Mesenchymal stem cell (in vitro differentiated cells and primary cell): ENCODE measurements at regions not wholly inside any gene's neighbourhood (a gene's known extent, or its start where the extent isn't known, plus 50 kb on each side); places are given as distances from the start of the nearest gene placed in this dataset.

Source experiments
- DNase-seq: peaks from one replicate; pipeline ENCODE4 v3.0.0-alpha.2; 2013
- H2AFZ ChIP-seq: one replicate; pipeline ENCODE4 v1.6.1; 2013; ENCODE audit warnings: low read depth, mild to moderate bottlenecking, control low read depth, inconsistent platforms, low read length, moderate library complexity
- H2AK5ac ChIP-seq: 2 replicates; pipeline ENCODE4 v1.6.1; 2013; ENCODE audit warnings: low read length, moderate library complexity, mild to moderate bottlenecking, inconsistent platforms; ENCODE audit not compliant: severe bottlenecking
- H2BK120ac ChIP-seq: one replicate; pipeline ENCODE4 v1.6.1; 2013; ENCODE audit warnings: low read depth, mild to moderate bottlenecking, inconsistent platforms, low read length, moderate library complexity
- H2BK12ac ChIP-seq, 2 experiments: one replicate each; pipeline ENCODE4 v1.6.1; 2013; ENCODE audit warnings: inconsistent platforms in 2 of 2, low read length in 2 of 2, mild to moderate bottlenecking in 2 of 2, moderate library complexity in 2 of 2, control low read depth in 1 of 2
- H2BK15ac ChIP-seq: one replicate; pipeline ENCODE4 v1.6.1; 2013; ENCODE audit warnings: mild to moderate bottlenecking, low read depth, inconsistent platforms; ENCODE audit not compliant: poor library complexity, severe bottlenecking
- H2BK5ac ChIP-seq: 2 replicates; pipeline ENCODE4 v1.6.1; 2013; ENCODE audit warnings: low read depth, mild to moderate bottlenecking, low read length, control low read depth, inconsistent platforms; ENCODE audit not compliant: poor library complexity, severe bottlenecking
- H3K14ac ChIP-seq, 2 experiments: one replicate each; pipeline ENCODE4 v1.6.1; 2013; ENCODE audit warnings: inconsistent platforms in 2 of 2, low read length in 2 of 2, control low read depth in 1 of 2, mild to moderate bottlenecking in 1 of 2, moderate library complexity in 1 of 2
- H3K18ac ChIP-seq, 2 experiments: one replicate each; pipeline ENCODE4 v1.6.1; 2013; ENCODE audit warnings: inconsistent platforms in 2 of 2, low read length in 2 of 2, control low read depth in 1 of 2, low read depth in 1 of 2, mild to moderate bottlenecking in 1 of 2
- H3K23ac ChIP-seq, 2 experiments: one replicate each; pipeline ENCODE4 v1.6.1; 2013; ENCODE audit warnings: inconsistent platforms in 2 of 2, low read length in 2 of 2, mild to moderate bottlenecking in 2 of 2, moderate library complexity in 2 of 2, control low read depth in 1 of 2
- H3K27ac ChIP-seq: 2 replicates; pipeline ENCODE4 v1.5.1; 2013; ENCODE audit warnings: mild to moderate bottlenecking, moderate library complexity, low read length, control low read depth, inconsistent platforms; ENCODE audit not compliant: poor library complexity, severe bottlenecking
- H3K27me3 ChIP-seq, 2 experiments: 2 replicates each; pipeline versions ENCODE4 v1.6.1 to v1.7.0; 2013; ENCODE audit warnings: low read length in 2 of 2, mild to moderate bottlenecking in 2 of 2, moderate library complexity in 2 of 2, control low read depth in 1 of 2, inconsistent platforms in 1 of 2; ENCODE audit not compliant: control insufficient read depth in 1 of 2, insufficient read depth in 1 of 2
- H3K36me3 ChIP-seq, 2 experiments: 2 replicates each; pipeline versions ENCODE4 v1.6.1 to v1.7.0; 2013; ENCODE audit warnings: low read length in 2 of 2, control low read depth in 1 of 2, inconsistent platforms in 1 of 2, low read depth in 1 of 2, mild to moderate bottlenecking in 1 of 2; ENCODE audit not compliant: insufficient read depth in 2 of 2, control insufficient read depth in 1 of 2
- H3K4ac ChIP-seq, 2 experiments: one replicate each; pipeline ENCODE4 v1.6.1; 2013; ENCODE audit warnings: inconsistent platforms in 2 of 2, low read length in 2 of 2, mild to moderate bottlenecking in 2 of 2, moderate library complexity in 2 of 2, control low read depth in 1 of 2, low read depth in 1 of 2
- H3K4me1 ChIP-seq: 2 replicates; pipeline ENCODE4 v1.6.1; 2013; ENCODE audit warnings: low read depth, low read length, control low read depth; ENCODE audit not compliant: control insufficient read depth, insufficient read depth
- H3K4me2 ChIP-seq: 2 replicates; pipeline ENCODE4 v1.6.1; 2013; ENCODE audit warnings: low read length, mild to moderate bottlenecking, inconsistent platforms; ENCODE audit not compliant: poor library complexity, severe bottlenecking
- H3K4me3 ChIP-seq, 2 experiments: 2 replicates each; pipeline versions ENCODE4 v1.5.1 to v1.7.0; 2013; ENCODE audit warnings: low read length in 2 of 2, mild to moderate bottlenecking in 2 of 2, control low read depth in 1 of 2, low read depth in 1 of 2; ENCODE audit not compliant: insufficient read depth in 1 of 2
- H3K79me1 ChIP-seq: replicated peaks from 2 replicates; pipeline ENCODE4 v1.6.1; 2013; ENCODE audit warnings: mild to moderate bottlenecking, control low read depth, low read length, inconsistent platforms; ENCODE audit not compliant: poor library complexity, severe bottlenecking
- H3K9ac ChIP-seq: 2 replicates; pipeline ENCODE4 v1.7.0; 2013; ENCODE audit warnings: mild to moderate bottlenecking, low read length, moderate library complexity
- H3K9me3 ChIP-seq: 2 replicates; pipeline ENCODE4 v1.7.0; 2013; ENCODE audit warnings: mild to moderate bottlenecking, low read length; ENCODE audit not compliant: control insufficient read depth
- H4K8ac ChIP-seq: one replicate; pipeline ENCODE4 v1.6.1; 2013; ENCODE audit warnings: inconsistent platforms, mild to moderate bottlenecking, low read length, moderate library complexity
- H4K91ac ChIP-seq: one replicate; pipeline ENCODE4 v1.6.1; 2013; ENCODE audit warnings: mild to moderate bottlenecking, low read length, inconsistent platforms
- WGBS: methylation state at CpG from one replicate; pipeline ENCODE4 v1.1.7; 2013; ENCODE audit warnings: mixed read lengths; 5-methylcytosine and 5-hydroxymethylcytosine counted together

- Histone ChIP-seq H3K9ac (no peak overlapping the region), H3K18ac (no peak overlapping the region), H3K4me3 (no peak overlapping the region), H3K4me2 (no peak overlapping the region), H3K14ac (no peak overlapping the region), H2AK5ac (no peak overlapping the region), H2AFZ (no peak overlapping the region), H3K4ac (no peak overlapping the region), H4K8ac (no peak overlapping the region), H2BK5ac (no peak overlapping the region), H4K91ac (no peak overlapping the region), H3K23ac (no peak overlapping the region), H2BK15ac (no peak overlapping the region), H3K9me3 (no peaks in the 10 kb centered on the region), H3K27me3 (no peaks in the 10 kb centered on the region), H3K27ac (no peak overlapping the region), H2BK12ac (no peak overlapping the region), H3K4me1 (no peaks in the 10 kb centered on the region), H2BK120ac (no peak overlapping the region), H3K36me3 (no peaks in the 10 kb centered on the region), H3K79me1 (no peaks in the 10 kb centered on the region)
- DNase-seq = no peak
- WGBS = no CpG with 5 or more reads among the region's 2 CpGs
These were observed 292.1 kb downstream of the GASK1B start for GRCh38 chr4:157880761-157881160.

GRCh38 chr4:157854819-157855218 is 318.0 kb downstream of the GASK1B start:
- H3K4me2 ChIP-seq = no peak overlapping the region
- H3K79me1 ChIP-seq = no peaks in the 10 kb centered on the region
- H2AK5ac ChIP-seq = no peak overlapping the region
- H3K9ac ChIP-seq = no peak overlapping the region
- H3K18ac ChIP-seq = no peak overlapping the region
- H3K23ac ChIP-seq = no peak overlapping the region
- H3K4me1 ChIP-seq = no peaks in the 10 kb centered on the region
- H2BK12ac ChIP-seq = no peak overlapping the region
- H4K91ac ChIP-seq = no peak overlapping the region
- H4K8ac ChIP-seq = no peak overlapping the region
- no peaks in the 10 kb centered on the region for H3K9me3 ChIP-seq
- H2BK15ac ChIP-seq = no peak overlapping the region
- no peak overlapping the region for H3K14ac ChIP-seq
- no peak overlapping the region for H3K4me3 ChIP-seq
- H3K4ac ChIP-seq = no peak overlapping the region
- no peaks in the 10 kb centered on the region for H3K36me3 ChIP-seq
- no peaks in the 10 kb centered on the region for H3K27me3 ChIP-seq
- H2AFZ ChIP-seq = no peak overlapping the region
- no peak overlapping the region for H3K27ac ChIP-seq
- 89% methylated on average over 5 of the region's 5 CpGs for WGBS
- H2BK5ac ChIP-seq = no peak overlapping the region
- H2BK120ac ChIP-seq = no peak overlapping the region
- DNase-seq = no peak

GRCh38 chr4:157840648-157841047 is 332.2 kb downstream of the GASK1B start:
- no peaks in the 10 kb centered on the region for H3K9me3 ChIP-seq
- no peak overlapping the region for H2BK5ac ChIP-seq
- H2BK12ac ChIP-seq = no peak overlapping the region
- H3K23ac ChIP-seq = no peak overlapping the region
- no peaks in the 10 kb centered on the region for H3K4me1 ChIP-seq
- H4K91ac ChIP-seq = no peak overlapping the region
- no peak overlapping the region for H3K18ac ChIP-seq
- no peak overlapping the region for H3K4me2 ChIP-seq
- H3K4ac ChIP-seq = no peak overlapping the region
- DNase-seq = no peak
- no peak overlapping the region for H2BK120ac ChIP-seq
- no peak overlapping the region for H3K27ac ChIP-seq
- H3K4me3 ChIP-seq = no peak overlapping the region
- no peaks in the 10 kb centered on the region for H3K36me3 ChIP-seq
- H3K79me1 ChIP-seq = no peaks in the 10 kb centered on the region
- no peak overlapping the region for H4K8ac ChIP-seq
- H2BK15ac ChIP-seq = no peak overlapping the region
- H3K14ac ChIP-seq = no peak overlapping the region
- no peak overlapping the region for H2AK5ac ChIP-seq
- no peak overlapping the region for H3K9ac ChIP-seq
- no peaks in the 10 kb centered on the region for H3K27me3 ChIP-seq
- no peak overlapping the region for H2AFZ ChIP-seq

- no peaks in the 10 kb centered on the region for H3K36me3 ChIP-seq
- no peak overlapping the region for H2AK5ac ChIP-seq
- no peaks in the 10 kb centered on the region for H3K27me3 ChIP-seq
- H3K23ac ChIP-seq = no peak overlapping the region
- no peak overlapping the region for H2BK5ac ChIP-seq
- H2AFZ ChIP-seq = no peak overlapping the region
- H3K14ac ChIP-seq = no peak overlapping the region
- no peak overlapping the region for H4K91ac ChIP-seq
- no peak overlapping the region for H3K4me2 ChIP-seq
- H3K4me1 ChIP-seq = no peaks in the 10 kb centered on the region
- no peaks in the 10 kb centered on the region for H3K9me3 ChIP-seq
- H2BK12ac ChIP-seq = no peak overlapping the region
- no peak overlapping the region for H3K4ac ChIP-seq
- DNase-seq = no peak
- H3K4me3 ChIP-seq = no peak overlapping the region
- H2BK120ac ChIP-seq = no peak overlapping the region
- H2BK15ac ChIP-seq = no peak overlapping the region
- no peak overlapping the region for H3K27ac ChIP-seq
- no peak overlapping the region for H3K9ac ChIP-seq
- no peak overlapping the region for H3K18ac ChIP-seq
- H4K8ac ChIP-seq = no peak overlapping the region
- no peaks in the 10 kb centered on the region for H3K79me1 ChIP-seq
- 92% methylated on average over 1 of the region's 1 CpG for WGBS
These were observed 332.8 kb downstream of the GASK1B start for GRCh38 chr4:157840034-157840433.
